ENCODE measurements at regions not wholly inside any gene's neighbourhood (a gene's known extent, or its start where the extent isn't known, plus 50 kb on each side); places are given as distances from the start of the nearest gene placed in this dataset.

DNA sequence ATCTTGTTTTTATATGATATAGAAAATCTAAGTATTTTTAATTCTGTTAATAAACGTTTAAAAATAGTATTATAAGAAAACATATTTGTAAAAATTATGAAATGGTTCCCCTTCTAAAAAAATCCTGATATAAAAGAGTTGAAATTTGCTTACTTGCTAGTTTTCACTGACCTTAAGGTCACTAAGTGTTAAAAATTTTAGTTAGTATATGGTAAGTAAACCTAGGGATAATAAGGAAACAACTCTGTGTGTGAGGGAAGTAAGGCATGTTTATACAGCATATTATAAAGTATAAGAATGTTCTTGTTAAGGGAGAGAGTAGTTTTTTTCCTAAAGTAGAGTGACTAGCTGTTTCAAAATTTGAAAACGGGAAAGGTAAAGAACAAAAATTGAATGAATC lies 130.9 kb upstream of the LYPLAL1 start:
- no peak for TF ChIP-seq POLR2A (IDR thresholded peaks at IDR 0.05; ENCODE audit: extremely low read depth, insufficient read length)
- TF ChIP-seq, protein P1, sequence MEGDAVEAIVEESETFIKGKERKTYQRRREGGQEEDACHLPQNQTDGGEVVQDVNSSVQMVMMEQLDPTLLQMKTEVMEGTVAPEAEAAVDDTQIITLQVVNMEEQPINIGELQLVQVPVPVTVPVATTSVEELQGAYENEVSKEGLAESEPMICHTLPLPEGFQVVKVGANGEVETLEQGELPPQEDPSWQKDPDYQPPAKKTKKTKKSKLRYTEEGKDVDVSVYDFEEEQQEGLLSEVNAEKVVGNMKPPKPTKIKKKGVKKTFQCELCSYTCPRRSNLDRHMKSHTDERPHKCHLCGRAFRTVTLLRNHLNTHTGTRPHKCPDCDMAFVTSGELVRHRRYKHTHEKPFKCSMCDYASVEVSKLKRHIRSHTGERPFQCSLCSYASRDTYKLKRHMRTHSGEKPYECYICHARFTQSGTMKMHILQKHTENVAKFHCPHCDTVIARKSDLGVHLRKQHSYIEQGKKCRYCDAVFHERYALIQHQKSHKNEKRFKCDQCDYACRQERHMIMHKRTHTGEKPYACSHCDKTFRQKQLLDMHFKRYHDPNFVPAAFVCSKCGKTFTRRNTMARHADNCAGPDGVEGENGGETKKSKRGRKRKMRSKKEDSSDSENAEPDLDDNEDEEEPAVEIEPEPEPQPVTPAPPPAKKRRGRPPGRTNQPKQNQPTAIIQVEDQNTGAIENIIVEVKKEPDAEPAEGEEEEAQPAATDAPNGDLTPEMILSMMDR (IDR thresholded peaks at IDR 0.05; ENCODE audit: low read depth, low read length): no peak
- TF ChIP-seq, protein P2, sequence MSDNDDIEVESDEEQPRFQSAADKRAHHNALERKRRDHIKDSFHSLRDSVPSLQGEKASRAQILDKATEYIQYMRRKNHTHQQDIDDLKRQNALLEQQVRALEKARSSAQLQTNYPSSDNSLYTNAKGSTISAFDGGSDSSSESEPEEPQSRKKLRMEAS (IDR thresholded peaks at IDR 0.05; ENCODE audit: low read depth, low read length): no peak
- TF ChIP-seq MYC (IDR thresholded peaks at IDR 0.05; ENCODE audit: low read depth, low read length): no peak
- no peak overlapping the region for H3K4me3 ChIP-seq (ENCODE audit: low read depth, low read length)
- no peak for DNase-seq (ENCODE audit: low read depth)

DNA sequence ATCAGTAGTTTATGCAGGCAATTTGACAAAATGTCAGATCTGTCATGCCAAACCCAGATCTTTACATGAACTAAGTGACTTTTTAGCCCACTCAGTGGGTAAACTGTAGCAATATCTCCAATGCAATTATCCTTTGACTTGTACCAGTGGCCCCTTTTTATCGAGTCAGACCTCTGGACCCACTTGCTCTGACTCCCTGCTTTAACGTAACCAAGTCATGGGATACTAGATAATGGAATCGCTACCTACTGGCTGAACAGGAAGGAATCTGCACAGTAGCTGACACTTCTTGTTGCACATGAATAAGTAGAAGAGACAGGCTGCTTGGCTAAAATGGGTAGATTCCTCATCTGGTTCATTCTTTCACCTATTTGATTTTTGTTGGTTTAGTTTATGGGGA lies 128.4 kb upstream of the LYPLAL1 start:
- TF ChIP-seq, protein P1 (IDR thresholded peaks at IDR 0.05; ENCODE audit: low read depth, low read length): no peak
- TF ChIP-seq, protein P2 (IDR thresholded peaks at IDR 0.05; ENCODE audit: low read depth, low read length): no peak
- TF ChIP-seq MYC (IDR thresholded peaks at IDR 0.05; ENCODE audit: low read depth, low read length) (no peak), POLR2A (IDR thresholded peaks at IDR 0.05; ENCODE audit: extremely low read depth, insufficient read length) (no peak)
- H3K4me3 ChIP-seq (ENCODE audit: low read depth, low read length): no peak overlapping the region
- no peak for DNase-seq (ENCODE audit: low read depth)

DNA sequence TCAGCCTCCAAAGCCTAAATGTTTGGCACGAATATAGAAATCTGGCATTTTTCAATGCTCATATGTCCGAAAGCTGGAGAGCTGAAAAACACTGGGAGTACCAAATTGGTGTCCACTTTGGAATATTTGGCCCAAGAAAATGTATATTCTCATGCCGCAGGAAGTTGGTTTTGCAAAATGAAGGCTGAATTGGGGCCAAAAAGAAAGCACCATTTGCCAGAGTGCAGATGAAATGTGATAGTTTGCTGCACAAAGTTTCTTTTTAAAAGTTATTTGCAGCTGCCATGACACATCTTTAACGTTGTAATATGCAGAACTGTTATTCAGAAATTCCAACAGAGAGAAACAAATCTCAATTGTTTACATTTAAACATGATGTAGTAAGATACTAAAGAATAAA lies 124.2 kb upstream of the LYPLAL1 start:
- no peak overlapping the region for H3K4me3 ChIP-seq (ENCODE audit: low read depth, low read length)
- TF ChIP-seq, protein P2 (IDR thresholded peaks at IDR 0.05; ENCODE audit: low read depth, low read length): no peak
- TF ChIP-seq MYC (IDR thresholded peaks at IDR 0.05; ENCODE audit: low read depth, low read length) (no peak), POLR2A (IDR thresholded peaks at IDR 0.05; ENCODE audit: extremely low read depth, insufficient read length) (no peak)
- TF ChIP-seq, protein P1 (IDR thresholded peaks at IDR 0.05; ENCODE audit: low read depth, low read length): no peak
- DNase-seq (ENCODE audit: low read depth): no peak

DNA sequence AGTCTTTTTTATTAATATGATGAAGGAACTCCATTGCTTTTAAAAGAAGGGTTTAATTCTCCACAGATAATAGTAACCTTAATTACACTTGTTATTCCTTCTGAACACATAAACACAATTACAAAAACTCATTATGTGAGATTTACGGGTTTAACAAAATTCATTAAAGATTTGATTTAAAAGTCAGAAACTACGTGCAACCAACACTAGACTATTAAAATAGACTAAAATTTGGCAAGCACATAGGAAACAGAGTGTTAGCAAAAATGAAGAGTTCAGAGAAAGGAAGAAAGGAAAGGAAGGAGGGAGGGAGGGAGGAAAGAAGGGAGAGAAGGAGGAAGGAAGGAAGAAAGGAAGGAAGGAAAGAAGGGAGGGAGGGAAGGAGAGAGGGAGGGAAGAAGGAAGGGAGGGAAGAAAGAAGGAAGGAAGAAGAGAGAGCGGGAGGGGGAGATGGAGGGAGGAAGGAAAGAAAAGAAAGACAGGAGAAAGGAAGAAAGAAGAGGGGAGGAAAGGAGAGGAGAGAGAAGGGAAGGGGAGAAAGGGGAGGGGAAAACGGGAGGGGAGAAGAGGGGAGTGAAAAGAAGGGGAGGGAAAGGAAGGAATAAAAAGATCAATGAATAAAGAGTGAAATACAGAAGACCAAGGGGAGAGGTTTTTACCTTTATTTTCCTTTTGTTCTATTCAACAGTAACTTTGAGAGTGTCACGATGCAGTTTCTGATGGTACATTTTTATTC lies 123.4 kb upstream of the LYPLAL1 start:
- no peak overlapping the region for H3K4me3 ChIP-seq (ENCODE audit: low read depth, low read length)
- no peak for DNase-seq (ENCODE audit: low read depth)
- TF ChIP-seq MYC (IDR thresholded peaks at IDR 0.05; ENCODE audit: low read depth, low read length) (no peak), POLR2A (IDR thresholded peaks at IDR 0.05; ENCODE audit: extremely low read depth, insufficient read length) (no peak)
- TF ChIP-seq, protein P2 (IDR thresholded peaks at IDR 0.05; ENCODE audit: low read depth, low read length): no peak
- TF ChIP-seq, protein P1 (IDR thresholded peaks at IDR 0.05; ENCODE audit: low read depth, low read length): no peak

DNA sequence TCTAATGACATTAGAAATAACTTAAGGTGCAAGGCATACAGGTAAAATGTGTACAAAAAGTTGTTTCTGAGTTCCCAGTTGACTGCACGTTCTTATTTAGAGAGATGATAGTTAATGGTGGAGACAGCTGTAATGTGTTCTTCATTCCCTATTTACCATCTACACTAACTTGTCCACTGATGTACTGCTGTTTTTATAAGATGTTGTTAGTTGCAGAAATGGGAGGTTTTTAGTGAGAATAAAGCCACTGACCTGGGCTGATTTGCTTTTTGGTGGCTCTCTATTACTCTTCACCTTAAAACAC lies 122.9 kb upstream of the LYPLAL1 start:
- no peak overlapping the region for H3K4me3 ChIP-seq (ENCODE audit: low read depth, low read length)
- TF ChIP-seq MYC (IDR thresholded peaks at IDR 0.05; ENCODE audit: low read depth, low read length) (no peak), POLR2A (IDR thresholded peaks at IDR 0.05; ENCODE audit: extremely low read depth, insufficient read length) (no peak)
- TF ChIP-seq, protein P2 (IDR thresholded peaks at IDR 0.05; ENCODE audit: low read depth, low read length): no peak
- TF ChIP-seq, protein P1 (IDR thresholded peaks at IDR 0.05; ENCODE audit: low read depth, low read length): no peak

More for the DNA sequence above, 122.9 kb upstream of the LYPLAL1 start:
- no peak for DNase-seq (ENCODE audit: low read depth)

Measured in NB4 (cell line).